ENCODE measurements at regions not wholly inside any gene's neighbourhood (a gene's known extent, or its start where the extent isn't known, plus 50 kb on each side); places are given as distances from the start of the nearest gene placed in this dataset.

GRCh38 chr18:67692811-67693210, 176.3 kb upstream of the DSEL start:
- TF ChIP-seq CTCF (IDR thresholded peaks at IDR 0.05) (no peak), ZFX (IDR thresholded peaks at IDR 0.05; ENCODE audit: borderline replicate concordance) (no peak)
